ENCODE measurements at regions not wholly inside any gene's neighbourhood (a gene's known extent, or its start where the extent isn't known, plus 50 kb on each side); places are given as distances from the start of the nearest gene placed in this dataset.

DNA sequence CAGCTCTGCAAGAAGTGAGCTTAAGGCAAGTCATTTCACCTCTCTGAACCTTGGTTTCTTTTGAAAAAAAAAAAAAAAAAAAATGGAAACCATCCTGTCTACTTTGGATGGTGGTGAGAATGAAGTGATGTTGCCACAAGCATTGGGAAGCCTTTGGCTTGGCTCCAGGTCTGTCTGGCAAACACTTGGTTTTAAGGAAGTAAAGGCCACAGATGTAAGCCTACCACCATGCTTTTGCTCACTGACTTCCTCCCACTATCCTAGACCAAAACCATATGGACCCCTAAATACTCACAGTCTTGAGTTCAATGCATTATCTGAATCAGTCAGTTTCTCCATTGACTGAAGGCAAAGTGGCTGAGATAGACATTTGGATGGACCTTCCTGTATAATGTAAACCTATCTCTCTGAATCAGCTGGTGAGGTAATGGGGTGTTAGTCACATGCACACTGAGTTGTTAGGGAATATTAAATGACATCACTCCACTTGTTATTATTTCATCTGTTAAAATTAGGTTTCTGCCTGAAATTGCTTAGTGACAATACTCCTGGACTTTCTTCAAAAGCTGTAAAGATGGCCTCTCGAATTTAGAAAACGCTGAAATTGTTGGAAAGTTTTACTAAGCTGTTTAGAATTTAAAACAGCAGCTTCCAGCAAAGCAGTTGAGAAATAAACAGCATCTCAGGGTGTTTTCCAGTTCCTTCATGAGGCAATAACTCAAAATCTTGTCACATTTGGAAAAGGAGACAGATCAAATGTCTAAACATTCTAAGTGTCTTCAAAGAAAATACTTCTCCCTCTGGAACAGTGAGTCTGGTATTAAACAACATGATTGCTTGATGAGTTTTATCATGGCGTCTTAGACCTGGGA is 833.5 kb downstream of the DHX35 start:
- DNase-seq (ENCODE audit: low read depth), result no peak

DNA sequence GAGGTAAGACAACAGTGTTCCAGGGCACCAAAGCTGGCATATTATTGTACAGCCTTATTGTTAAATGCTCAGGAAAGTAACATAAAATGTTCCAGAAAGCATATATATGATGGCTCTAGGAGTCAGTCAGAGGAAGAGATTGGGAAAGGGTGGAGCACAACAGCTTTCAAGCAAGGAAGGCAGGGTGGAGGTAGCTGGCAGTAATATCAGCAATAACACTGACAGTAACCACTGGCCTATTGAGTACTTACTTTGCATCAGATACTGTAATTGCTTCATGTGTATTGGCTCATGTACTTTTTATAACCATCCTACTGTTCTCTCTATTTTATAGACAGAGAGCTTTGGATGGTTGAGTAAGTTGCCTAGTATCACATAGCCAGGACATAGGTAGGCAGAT is 830.2 kb downstream of the DHX35 start:
- H3K4me3 ChIP-seq (ENCODE audit: low read depth, low read length), result no peak overlapping the region
- in situ Hi-C loops (cut with HindIII; ENCODE audit: low sequenced_read_pairs), result loop anchor here (25.0 kb wide), 1 partner anchor 870 kb away; no protein-coding TSS in a partner anchor
- TF ChIP-seq, protein P1, sequence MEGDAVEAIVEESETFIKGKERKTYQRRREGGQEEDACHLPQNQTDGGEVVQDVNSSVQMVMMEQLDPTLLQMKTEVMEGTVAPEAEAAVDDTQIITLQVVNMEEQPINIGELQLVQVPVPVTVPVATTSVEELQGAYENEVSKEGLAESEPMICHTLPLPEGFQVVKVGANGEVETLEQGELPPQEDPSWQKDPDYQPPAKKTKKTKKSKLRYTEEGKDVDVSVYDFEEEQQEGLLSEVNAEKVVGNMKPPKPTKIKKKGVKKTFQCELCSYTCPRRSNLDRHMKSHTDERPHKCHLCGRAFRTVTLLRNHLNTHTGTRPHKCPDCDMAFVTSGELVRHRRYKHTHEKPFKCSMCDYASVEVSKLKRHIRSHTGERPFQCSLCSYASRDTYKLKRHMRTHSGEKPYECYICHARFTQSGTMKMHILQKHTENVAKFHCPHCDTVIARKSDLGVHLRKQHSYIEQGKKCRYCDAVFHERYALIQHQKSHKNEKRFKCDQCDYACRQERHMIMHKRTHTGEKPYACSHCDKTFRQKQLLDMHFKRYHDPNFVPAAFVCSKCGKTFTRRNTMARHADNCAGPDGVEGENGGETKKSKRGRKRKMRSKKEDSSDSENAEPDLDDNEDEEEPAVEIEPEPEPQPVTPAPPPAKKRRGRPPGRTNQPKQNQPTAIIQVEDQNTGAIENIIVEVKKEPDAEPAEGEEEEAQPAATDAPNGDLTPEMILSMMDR (IDR thresholded peaks at IDR 0.05; ENCODE audit: low read depth, low read length, missing control alignments), result no peak
- DNase-seq (ENCODE audit: low read depth), result no peak

More for the DNA sequence above, 833.5 kb downstream of the DHX35 start:
- TF ChIP-seq, protein P1 (IDR thresholded peaks at IDR 0.05; ENCODE audit: low read depth, low read length, missing control alignments), result no peak
- in situ Hi-C loops (cut with HindIII; ENCODE audit: low sequenced_read_pairs), result loop anchor here (25.0 kb wide), 1 partner anchor 867 kb away; no protein-coding TSS in a partner anchor
- H3K4me3 ChIP-seq (ENCODE audit: low read depth, low read length), result no peak overlapping the region

DNA sequence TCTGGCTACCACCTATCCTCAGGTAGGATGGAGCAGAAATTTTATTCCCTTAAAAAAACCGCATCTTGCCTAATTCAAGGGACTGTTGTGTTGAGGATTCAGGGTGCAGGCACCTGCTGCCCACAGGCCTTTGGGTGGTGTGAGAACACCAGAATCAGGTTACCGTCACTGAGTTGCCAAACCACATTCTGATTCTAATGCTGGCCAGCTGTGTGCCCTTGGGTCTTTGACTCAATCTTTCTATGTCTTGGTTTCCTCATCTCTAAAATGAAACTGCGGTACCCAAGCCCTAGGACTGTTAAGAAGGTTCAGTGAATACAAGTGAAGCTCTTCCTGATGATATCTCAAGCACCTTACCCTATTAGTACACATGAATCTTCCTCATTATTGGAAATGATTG is 827.3 kb downstream of the DHX35 start:
- DNase-seq (ENCODE audit: low read depth), result no peak
- no peak overlapping the region for H3K4me3 ChIP-seq (ENCODE audit: low read depth, low read length)
- TF ChIP-seq, protein P1 (IDR thresholded peaks at IDR 0.05; ENCODE audit: low read depth, low read length, missing control alignments), result no peak
- in situ Hi-C loops (cut with HindIII; ENCODE audit: low sequenced_read_pairs), result loop anchor here (25.0 kb wide), 1 partner anchor 873 kb away; no protein-coding TSS in a partner anchor

DNA sequence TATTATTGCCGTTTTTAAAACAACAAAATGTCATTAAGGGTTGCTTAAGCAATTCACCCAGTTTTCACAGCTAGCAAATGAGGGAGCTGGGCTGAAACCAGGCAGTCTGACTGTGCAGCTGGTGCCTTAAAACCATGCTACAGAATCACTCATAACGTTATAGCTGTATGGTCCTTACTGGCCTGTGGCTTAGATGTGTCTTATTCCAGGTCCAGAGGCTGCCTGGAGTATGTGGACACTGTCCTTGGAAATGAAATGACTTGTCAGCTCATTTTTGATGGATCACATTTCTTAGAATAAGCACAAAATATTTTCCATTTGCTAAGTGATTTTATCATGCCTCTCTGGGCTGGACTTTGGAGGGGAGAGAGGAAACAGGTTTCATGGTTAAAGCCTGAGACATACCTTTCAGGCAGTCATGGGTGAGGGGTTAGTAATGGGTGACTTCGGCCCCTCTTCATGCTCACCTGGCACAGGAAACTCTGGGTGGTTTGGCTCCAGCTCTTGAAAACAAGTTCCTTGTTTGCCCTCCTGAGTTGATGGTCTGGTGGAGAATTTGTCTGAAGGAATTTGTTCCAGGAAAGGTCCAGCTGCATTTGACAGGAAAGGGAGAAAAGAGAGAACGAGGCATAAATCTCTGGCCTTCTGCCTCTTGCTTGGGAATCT is 823.2 kb downstream of the DHX35 start:
- peak; percentile 33 for DNase-seq (ENCODE audit: low read depth)
- in situ Hi-C loops (cut with HindIII; ENCODE audit: low sequenced_read_pairs), result loop anchor here (25.0 kb wide), 1 partner anchor 877 kb away; no protein-coding TSS in a partner anchor
- H3K4me3 ChIP-seq (ENCODE audit: low read depth, low read length), result no peak overlapping the region
- TF ChIP-seq, protein P1 (IDR thresholded peaks at IDR 0.05; ENCODE audit: low read depth, low read length, missing control alignments), result no peak

DNA sequence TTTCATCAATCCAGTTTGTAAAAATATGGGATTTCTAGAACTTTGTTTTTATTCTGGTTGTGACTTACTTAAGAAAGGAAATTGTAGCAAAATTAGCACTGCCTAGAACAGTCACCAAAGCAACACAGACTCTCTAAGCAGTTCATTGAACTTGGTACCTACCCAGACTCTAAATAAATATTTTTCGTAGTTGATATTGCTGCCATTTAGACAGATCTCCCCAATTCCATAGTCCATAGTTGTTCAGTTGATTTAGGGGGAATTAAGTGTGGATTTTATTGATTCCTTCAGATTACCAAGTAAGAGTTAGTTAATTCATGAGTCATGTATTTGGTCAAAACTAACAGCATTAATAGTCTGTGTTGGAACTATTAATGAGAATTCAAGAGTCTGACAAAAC is 822.5 kb downstream of the DHX35 start:
- in situ Hi-C loops (cut with HindIII; ENCODE audit: low sequenced_read_pairs), result loop anchor here (5.0 to 25.0 kb wide), 2 partner anchors 98 to 878 kb away; no protein-coding TSS in a partner anchor
- TF ChIP-seq, protein P1 (IDR thresholded peaks at IDR 0.05; ENCODE audit: low read depth, low read length, missing control alignments), result no peak
- no peak for DNase-seq (ENCODE audit: low read depth)
- H3K4me3 ChIP-seq (ENCODE audit: low read depth, low read length), result no peak overlapping the region

DNA sequence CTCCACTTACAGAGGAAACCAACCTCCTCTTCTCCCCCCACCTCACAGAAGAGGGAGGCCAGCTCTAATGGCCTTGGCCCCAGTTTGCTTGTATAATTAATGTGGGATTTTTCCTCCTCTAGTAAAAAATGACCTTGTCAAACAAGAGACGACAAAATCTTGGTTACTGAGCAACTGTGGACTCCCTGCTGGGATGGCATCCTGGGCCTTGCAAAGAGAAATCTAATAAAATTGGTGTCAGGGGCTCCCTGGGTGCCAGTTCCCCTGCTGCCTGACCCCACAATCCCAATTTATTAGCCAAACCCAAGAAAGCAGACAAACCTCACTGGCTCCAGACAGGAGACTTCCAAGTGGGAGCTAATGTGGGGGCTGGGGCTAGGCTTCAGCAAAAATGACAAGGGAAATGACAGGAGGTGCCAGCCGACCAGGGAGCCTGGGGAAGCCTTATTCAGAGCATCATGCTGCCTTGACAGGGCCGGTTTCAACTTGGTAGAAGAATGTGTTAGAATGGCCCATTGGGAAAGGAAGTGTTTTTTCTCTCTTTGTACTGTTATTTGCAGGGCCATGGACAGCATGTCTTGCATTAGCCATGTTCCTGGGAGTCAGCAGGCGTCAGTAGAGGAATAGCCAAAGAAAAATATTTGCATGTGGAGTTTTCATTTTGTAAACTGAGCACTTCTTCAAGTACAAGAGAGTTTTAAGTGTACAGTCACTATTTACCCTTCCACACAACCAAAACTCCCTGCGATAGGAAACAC is 816.9 kb downstream of the DHX35 start:
- in situ Hi-C loops (cut with HindIII; ENCODE audit: low sequenced_read_pairs), result loop anchor here (25.0 kb wide), 1 partner anchor 883 kb away; no protein-coding TSS in a partner anchor
- TF ChIP-seq, protein P1 (IDR thresholded peaks at IDR 0.05; ENCODE audit: low read depth, low read length, missing control alignments), result peak; percentile 64
- no peak overlapping the region for H3K4me3 ChIP-seq (ENCODE audit: low read depth, low read length)
- DNase-seq (ENCODE audit: low read depth), result peak; percentile 41
